ENCODE measurements at regions not wholly inside any gene's neighbourhood (a gene's known extent, or its start where the extent isn't known, plus 50 kb on each side); places are given as distances from the start of the nearest gene placed in this dataset.

GRCh38 chr2:733001-733400 is 55.8 kb upstream of the TMEM18 start:
- 69% methylated on average over 16 of the region's 20 CpGs for WGBS (ENCODE audit: low lambda C conversion rate)
- no peak overlapping the region for H2AFZ ChIP-seq (ENCODE audit: low read length)
- H3K4me3 ChIP-seq (replicated peaks in 1 of 3; ENCODE audit: insufficient read depth in 1 of 3, low read depth in 2 of 3, low read length in 3 of 3) = no peak overlapping the region
- POLR2A ChIA-PET = no interaction called here
- no peaks in the 10 kb centered on the region; the same call in 1 of the 2 replicates for H4K20me1 ChIP-seq (ENCODE audit: insufficient read depth, low read length)
- H3K9me3 ChIP-seq (ENCODE audit: low read length) = no peaks in the 10 kb centered on the region
- FAIRE-seq = no peak
- DNase-seq (ENCODE audit: low spot score) = no peak
- H3K36me3 ChIP-seq (replicated peaks in 1 of 2; ENCODE audit: control insufficient read depth in 1 of 2, insufficient read depth in 2 of 2, low read length in 2 of 2) = no peaks in the 10 kb centered on the region
- no peaks in the 10 kb centered on the region for H3K79me2 ChIP-seq (ENCODE audit: insufficient read depth, low read length)
- no peak overlapping the region for H3K9ac ChIP-seq (ENCODE audit: insufficient read depth, low read depth, low read length)
- H3K4me2 ChIP-seq (ENCODE audit: low read depth, low read length) = no peak overlapping the region
- H3K4me1 ChIP-seq (ENCODE audit: insufficient read depth, low read length) = no peaks in the 10 kb centered on the region
- TF ChIP-seq ZNF121 (CRISPR knock-in tag; IDR thresholded peaks at IDR 0.05) (no peak), ZNF891 (CRISPR knock-in tag; IDR thresholded peaks at IDR 0.05) (no peak), ZNF790 (CRISPR knock-in tag; IDR thresholded peaks at IDR 0.05; ENCODE audit: borderline replicate concordance) (no peak), NR2F6 (IDR thresholded peaks at IDR 0.05) (no peak), NR2F6 (CRISPR knock-in tag; IDR thresholded peaks at IDR 0.05) (no peak), GATAD2A (CRISPR knock-in tag; IDR thresholded peaks at IDR 0.05) (no peak), KDM2A (CRISPR knock-in tag; IDR thresholded peaks at IDR 0.05; ENCODE audit: borderline replicate concordance, low read depth) (no peak), SETDB1 (CRISPR knock-in tag; IDR thresholded peaks at IDR 0.05; ENCODE audit: borderline replicate concordance) (no peak), ZNF709 (CRISPR knock-in tag; IDR thresholded peaks at IDR 0.05) (no peak), ZNF83 (CRISPR knock-in tag; IDR thresholded peaks at IDR 0.05; ENCODE audit: borderline replicate concordance) (no peak), ZNF468 (CRISPR knock-in tag; IDR thresholded peaks at IDR 0.05) (no peak), EZH2 (conservative IDR thresholded peaks at IDR 0.05; ENCODE audit: low read depth, low read length) (no peak), ZSCAN9 (CRISPR knock-in tag; IDR thresholded peaks at IDR 0.05; ENCODE audit: borderline replicate concordance) (no peak), TRAFD1 (CRISPR knock-in tag; IDR thresholded peaks at IDR 0.05; ENCODE audit: borderline replicate concordance) (no peak), ZNF451 (CRISPR knock-in tag; IDR thresholded peaks at IDR 0.05) (no peak), HNF4A (CRISPR knock-in tag; IDR thresholded peaks at IDR 0.05) (no peak), ZNF205 (CRISPR knock-in tag; IDR thresholded peaks at IDR 0.05) (no peak), ZBTB20 (CRISPR knock-in tag; IDR thresholded peaks at IDR 0.05; ENCODE audit: borderline replicate concordance, low read depth) (no peak), SP1 (IDR thresholded peaks at IDR 0.05) (no peak), SP1 (CRISPR knock-in tag; IDR thresholded peaks at IDR 0.05) (no peak), DNMT3B (CRISPR knock-in tag; conservative IDR thresholded peaks at IDR 0.05) (no peak)
- TF ChIP-seq, protein P1, sequence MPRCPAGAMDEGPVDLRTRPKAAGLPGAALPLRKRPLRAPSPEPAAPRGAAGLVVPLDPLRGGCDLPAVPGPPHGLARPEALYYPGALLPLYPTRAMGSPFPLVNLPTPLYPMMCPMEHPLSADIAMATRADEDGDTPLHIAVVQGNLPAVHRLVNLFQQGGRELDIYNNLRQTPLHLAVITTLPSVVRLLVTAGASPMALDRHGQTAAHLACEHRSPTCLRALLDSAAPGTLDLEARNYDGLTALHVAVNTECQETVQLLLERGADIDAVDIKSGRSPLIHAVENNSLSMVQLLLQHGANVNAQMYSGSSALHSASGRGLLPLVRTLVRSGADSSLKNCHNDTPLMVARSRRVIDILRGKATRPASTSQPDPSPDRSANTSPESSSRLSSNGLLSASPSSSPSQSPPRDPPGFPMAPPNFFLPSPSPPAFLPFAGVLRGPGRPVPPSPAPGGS (CRISPR knock-in tag; IDR thresholded peaks at IDR 0.05) = no peak
- intact Hi-C loops (cut with micrococcal nuclease; ENCODE audit: unreplicated experiment) (no loop called here), in situ Hi-C loops (cut with HindIII; ENCODE audit: extremely low pct_ligation_motif_present, low pct_unique_long_range_greater_than_20kb) (no loop called here)
- peaks cover 0 to 3% of the 10 kb centered on the region in 2 experiments; a peak in 1 of 5 replicates for H3K27me3 ChIP-seq (ENCODE audit: control insufficient read depth in 1 of 2, insufficient read depth in 2 of 2, low read length in 2 of 2)
- H3K27ac ChIP-seq (ENCODE audit: extremely low read length, insufficient read depth, low read length) = no peak overlapping the region
- BruUV-seq (replicated peaks) = no TSS peak
- CTCF ChIA-PET (ENCODE audit: low intra/inter-chr PET ratio, low total read pairs) = no interaction called here
- ATAC-seq = peak; percentile 42
